ENCODE measurements at regions not wholly inside any gene's neighbourhood (a gene's known extent, or its start where the extent isn't known, plus 50 kb on each side); places are given as distances from the start of the nearest gene placed in this dataset.

GRCh38 chr16:35405526-35405925 is 1946.1 kb downstream of the TP53TG3F start:
- TF ChIP-seq SMARCE1 (IDR thresholded peaks at IDR 0.05) (no peak), CEBPG (CRISPR knock-in tag; IDR thresholded peaks at IDR 0.05) (no peak), CEBPG (tag; conservative IDR thresholded peaks at IDR 0.05 in 1 of 2, IDR thresholded peaks at IDR 0.05 in 1 of 2) (no peak), EP300 (IDR thresholded peaks at IDR 0.05; ENCODE audit: low read length) (no peak)

Data from K562 (cell line).